ENCODE measurements at regions not wholly inside any gene's neighbourhood (a gene's known extent, or its start where the extent isn't known, plus 50 kb on each side); places are given as distances from the start of the nearest gene placed in this dataset.

- TF ChIP-seq POLR2A (IDR thresholded peaks at IDR 0.05; ENCODE audit: low read depth, low read length), result no peak
- TF ChIP-seq POLR2AphosphoS5 (IDR thresholded peaks at IDR 0.05; ENCODE audit: low read depth, low read length), result no peak
- no peak for TF ChIP-seq TAF1 (IDR thresholded peaks at IDR 0.05; ENCODE audit: borderline replicate concordance, low read depth, low read length)
Measured at GRCh38 chr21:35215870-35216269, 166.8 kb upstream of the RUNX1 start.

Measured in GM12892 (cell line).